GM18498 (cell line): ENCODE measurements at regions not wholly inside any gene's neighbourhood (a gene's known extent, or its start where the extent isn't known, plus 50 kb on each side); places are given as distances from the start of the nearest gene placed in this dataset.
"Not testable (repeated sequence)": the region's sequence is repeated elsewhere in the genome, so short reads cannot be mapped to it uniquely, and the experiment has no call there.

Experiments
- ATAC-seq: cut with Tn5 transposase; IDR thresholded peaks from one replicate; pipeline ENCODE4 v1.9.1; 2021; ENCODE audit warnings: mild to moderate bottlenecking, moderate library complexity; ENCODE audit not compliant: unreplicated experiment

GRCh38 chr12:88726806-88727720 is 146.8 kb upstream of the KITLG start:
- no peak for ATAC-seq

GRCh38 chr12:88725592-88726143 is 145.4 kb upstream of the KITLG start:
- ATAC-seq: no peak

GRCh38 chr12:88723219-88723618 is 142.9 kb upstream of the KITLG start:
- ATAC-seq: no peak

GRCh38 chr12:88720785-88721650 is 140.7 kb upstream of the KITLG start:
- no peak for ATAC-seq

- ATAC-seq: no peak
Measured at GRCh38 chr12:88720231-88720630, 140.0 kb upstream of the KITLG start.

- ATAC-seq: no peak
Measured at GRCh38 chr12:88717188-88717587, 136.9 kb upstream of the KITLG start.

- no peak for ATAC-seq
Measured at GRCh38 chr12:88716240-88716639, 136.0 kb upstream of the KITLG start.

GRCh38 chr12:88715673-88716072 is 135.4 kb upstream of the KITLG start:
- ATAC-seq: no peak

- not testable (repeated sequence) for ATAC-seq
Measured at GRCh38 chr12:88714263-88714882, 134.1 kb upstream of the KITLG start.

GRCh38 chr12:88707800-88708199 is 127.5 kb upstream of the KITLG start:
- no peak for ATAC-seq

- no peak for ATAC-seq
Measured at GRCh38 chr12:88706286-88706685, 126.0 kb upstream of the KITLG start.

- no peak for ATAC-seq
Measured at GRCh38 chr12:88703790-88704189, 123.5 kb upstream of the KITLG start.

- ATAC-seq: no peak
Measured at GRCh38 chr12:88698471-88698870, 118.2 kb upstream of the KITLG start.

- ATAC-seq: no peak
Measured at GRCh38 chr12:88693837-88694445, 113.7 kb upstream of the KITLG start.

- ATAC-seq: no peak
Measured at GRCh38 chr12:88691811-88692210, 111.5 kb upstream of the KITLG start.

- ATAC-seq: no peak
Measured at GRCh38 chr12:88684610-88685009, 104.3 kb upstream of the KITLG start.

GRCh38 chr12:88684170-88684569 is 103.9 kb upstream of the KITLG start:
- ATAC-seq: no peak

- ATAC-seq: no peak
Measured at GRCh38 chr12:88683628-88684027, 103.4 kb upstream of the KITLG start.

- no peak for ATAC-seq
Measured at GRCh38 chr12:88681271-88681670, 101.0 kb upstream of the KITLG start.

GRCh38 chr12:88677464-88677863 is 97.2 kb upstream of the KITLG start:
- no peak for ATAC-seq

GRCh38 chr12:88667615-88668014 is 87.3 kb upstream of the KITLG start:
- not testable (repeated sequence) for ATAC-seq
